NCI-H1092 (cell line): ENCODE measurements at regions not wholly inside any gene's neighbourhood (a gene's known extent, or its start where the extent isn't known, plus 50 kb on each side); places are given as distances from the start of the nearest gene placed in this dataset.

Source experiments
- DNase-seq: peaks from one replicate; lab custom pipeline; 2025; lab: John Stamatoyannopoulos, UW

- DNase-seq, result no peak
These were observed 478.5 kb downstream of the ADGRL2 start for GRCh38 chr1:82279241-82279640.

- no peak for DNase-seq
These were observed 473.1 kb downstream of the ADGRL2 start for GRCh38 chr1:82273816-82274215.

- no peak for DNase-seq
These were observed 468.7 kb downstream of the ADGRL2 start for GRCh38 chr1:82269431-82269830.

DNA sequence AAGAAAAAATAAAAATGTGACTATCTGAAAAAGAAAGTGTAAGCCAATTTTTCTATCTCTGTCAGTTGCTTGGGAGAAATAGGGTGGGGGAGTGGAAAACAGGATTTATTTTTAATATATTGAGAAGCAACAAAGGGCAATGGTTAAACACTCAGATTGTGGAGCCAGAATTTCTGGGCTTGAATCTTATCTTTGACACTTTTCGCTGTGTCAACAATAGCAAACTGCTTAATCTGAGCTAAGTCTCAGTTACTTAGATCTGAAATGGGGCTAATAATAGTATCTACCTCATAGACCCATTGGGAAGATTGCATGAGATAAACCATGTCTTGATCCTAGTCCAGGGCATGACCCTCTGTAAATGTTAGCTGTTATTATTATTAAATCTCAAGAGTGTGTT is 468.1 kb downstream of the ADGRL2 start:
- no peak for DNase-seq

DNA sequence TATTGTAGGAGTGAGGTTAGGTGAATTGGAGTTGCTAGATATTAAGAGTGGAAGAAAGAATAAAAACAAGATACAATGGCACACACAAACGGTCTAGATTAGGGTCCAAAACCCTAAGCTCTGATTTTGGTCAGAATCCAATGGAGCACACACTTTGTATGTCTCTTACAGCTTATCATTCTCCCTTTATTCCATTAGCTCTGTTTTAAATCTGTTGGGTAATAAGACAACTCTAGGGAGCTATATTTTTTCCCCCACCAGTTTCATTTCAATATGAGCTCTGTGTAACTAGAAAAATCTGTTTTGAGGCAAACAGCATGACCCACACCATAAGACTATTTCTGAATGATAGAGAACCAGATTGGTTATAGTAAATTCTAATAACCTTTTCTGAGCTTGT is 465.6 kb downstream of the ADGRL2 start:
- DNase-seq, result no peak

DNA sequence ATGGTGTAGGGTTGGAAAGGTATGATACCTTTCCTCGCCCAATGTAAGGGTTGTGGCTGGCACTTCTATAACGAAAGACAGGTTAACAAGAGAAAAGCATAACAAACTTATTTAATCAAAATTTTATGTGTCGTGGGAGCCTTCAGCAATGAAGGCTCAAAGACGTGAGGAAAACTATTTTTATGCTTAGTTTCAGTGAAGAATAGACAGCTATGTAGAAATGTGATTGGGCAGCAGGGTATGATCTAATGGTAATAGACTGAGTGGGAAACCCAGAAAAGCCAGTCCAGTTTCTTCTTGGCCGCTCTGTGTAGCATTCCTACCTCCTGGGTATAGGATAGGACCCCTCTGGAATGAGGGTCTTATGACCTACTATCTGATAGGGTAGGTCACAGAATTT is 464.7 kb downstream of the ADGRL2 start:
- no peak for DNase-seq

GRCh38 chr1:82264802-82265201 is 464.1 kb downstream of the ADGRL2 start:
- DNase-seq, result no peak

DNA sequence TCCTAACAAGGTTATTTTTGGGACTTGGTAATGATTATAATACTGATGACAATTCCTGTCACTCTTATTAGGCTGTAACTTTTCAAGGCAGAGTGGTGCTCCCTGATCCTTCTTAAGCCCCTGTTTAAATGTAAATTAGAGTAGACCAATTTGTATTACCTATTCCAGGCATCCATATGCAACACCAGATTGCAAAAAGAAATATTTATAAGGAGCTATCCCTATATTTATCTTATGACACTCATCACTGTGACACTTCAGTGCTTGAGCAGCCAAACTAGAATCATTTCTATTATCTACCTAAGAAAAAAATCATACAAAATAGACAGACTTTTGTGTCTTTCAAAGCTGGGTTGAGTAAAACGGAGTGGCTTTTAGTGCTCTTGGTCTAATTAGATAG is 462.7 kb downstream of the ADGRL2 start:
- DNase-seq, result no peak

DNA sequence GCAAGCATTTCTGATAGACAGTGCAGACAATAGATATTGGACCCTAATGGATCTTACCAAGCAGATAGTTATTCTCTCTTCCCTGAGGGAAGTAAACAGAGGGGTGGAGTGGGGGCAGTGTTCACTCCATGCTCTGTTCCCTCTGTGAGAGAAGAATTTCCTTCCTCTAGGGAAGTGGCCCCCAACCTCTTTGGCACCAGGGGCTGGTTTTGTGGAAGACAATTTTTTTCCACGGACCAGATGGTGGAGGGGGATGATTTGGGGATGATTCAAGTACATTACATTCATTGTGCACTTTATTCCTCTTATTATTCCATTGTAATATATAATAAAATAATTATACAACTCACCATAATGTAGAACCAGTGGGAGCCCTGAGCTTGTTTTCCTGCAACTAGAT is 459.9 kb downstream of the ADGRL2 start:
- no peak for DNase-seq

GRCh38 chr1:82260051-82260450 is 459.3 kb downstream of the ADGRL2 start:
- no peak for DNase-seq

DNA sequence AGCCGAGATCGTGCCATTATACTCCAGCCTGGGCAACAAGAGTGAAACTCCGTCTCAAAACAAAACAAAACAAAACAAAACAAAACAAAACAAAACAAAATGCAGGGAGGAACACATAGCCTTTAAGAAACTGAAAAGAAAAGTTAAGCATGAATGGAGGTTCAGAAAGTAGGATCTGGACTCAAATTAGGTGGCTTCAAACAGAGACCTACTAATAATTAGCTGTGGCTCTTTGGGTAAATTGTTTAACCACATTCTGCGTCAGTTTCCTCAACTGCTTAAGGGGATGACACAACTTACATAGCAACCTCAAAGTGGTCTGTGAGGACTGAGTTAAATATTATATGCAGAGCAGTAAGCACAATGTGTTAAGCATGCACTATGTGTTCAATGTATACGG is 458.2 kb downstream of the ADGRL2 start:
- no peak for DNase-seq

GRCh38 chr1:82246050-82246449 is 445.3 kb downstream of the ADGRL2 start:
- no peak for DNase-seq

GRCh38 chr1:82245345-82246014 is 444.7 kb downstream of the ADGRL2 start:
- DNase-seq, result no peak

GRCh38 chr1:82240571-82240970 is 439.8 kb downstream of the ADGRL2 start:
- DNase-seq, result no peak

- DNase-seq, result no peak
These were observed 429.9 kb downstream of the ADGRL2 start for GRCh38 chr1:82230667-82231066.

DNA sequence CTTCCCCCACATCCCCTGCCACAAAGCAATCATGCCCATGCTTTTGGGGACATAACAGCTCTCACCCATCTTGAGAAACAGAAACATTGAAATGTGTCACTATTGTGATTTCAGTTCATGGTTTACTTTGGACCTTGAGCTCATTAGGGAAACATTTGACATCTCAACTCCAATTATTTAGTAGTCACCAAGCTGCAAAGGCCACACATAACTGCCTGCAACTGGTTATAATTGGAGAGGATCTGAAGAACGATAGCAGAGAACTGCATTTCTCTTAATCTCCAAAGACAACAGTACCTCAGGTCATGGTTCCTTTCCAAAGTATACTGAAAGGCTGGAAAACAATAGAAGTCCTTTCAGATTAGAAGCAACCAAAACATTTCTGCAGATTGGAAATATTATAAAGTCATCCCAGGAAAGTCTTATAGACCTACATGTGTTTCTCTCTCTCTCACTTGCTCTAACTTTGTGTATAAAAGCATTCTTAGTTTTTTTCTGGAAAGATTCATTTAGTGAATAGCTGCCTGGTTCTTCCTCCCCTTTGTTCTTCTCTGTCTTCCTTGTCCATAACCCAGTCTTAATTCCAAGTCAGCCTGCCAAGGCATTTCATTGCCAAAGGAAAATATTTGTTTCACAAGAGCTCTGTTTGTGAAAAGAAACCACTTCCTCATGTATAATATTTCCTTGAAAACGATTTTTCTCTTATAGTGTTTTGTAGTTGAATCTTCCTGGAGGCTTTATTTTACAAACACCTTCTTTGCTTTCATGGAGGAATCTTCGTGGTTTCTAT is 426.8 kb downstream of the ADGRL2 start:
- DNase-seq, result no peak

- no peak for DNase-seq
These were observed 425.4 kb downstream of the ADGRL2 start for GRCh38 chr1:82226186-82226505.

- no peak for DNase-seq
These were observed 424.9 kb downstream of the ADGRL2 start for GRCh38 chr1:82225421-82226185.

DNA sequence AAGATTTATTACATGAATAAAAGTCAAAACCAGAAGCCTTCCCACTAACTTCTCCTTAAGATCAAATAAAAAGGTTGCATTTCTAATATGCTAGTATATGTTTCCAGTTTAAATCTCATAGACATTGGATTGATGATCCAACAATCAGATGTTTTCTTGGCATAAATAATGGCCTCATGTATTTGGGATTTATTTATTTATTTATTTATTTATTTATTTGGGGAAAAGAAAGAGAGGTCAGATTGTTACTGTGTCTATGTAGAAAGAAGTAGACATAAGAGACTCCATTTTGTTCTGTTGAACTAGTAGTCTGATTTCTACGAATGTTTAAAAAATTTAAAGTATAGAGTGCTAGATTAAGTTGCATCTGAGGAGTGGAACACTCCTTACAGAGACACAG is 422.4 kb downstream of the ADGRL2 start:
- no peak for DNase-seq

DNA sequence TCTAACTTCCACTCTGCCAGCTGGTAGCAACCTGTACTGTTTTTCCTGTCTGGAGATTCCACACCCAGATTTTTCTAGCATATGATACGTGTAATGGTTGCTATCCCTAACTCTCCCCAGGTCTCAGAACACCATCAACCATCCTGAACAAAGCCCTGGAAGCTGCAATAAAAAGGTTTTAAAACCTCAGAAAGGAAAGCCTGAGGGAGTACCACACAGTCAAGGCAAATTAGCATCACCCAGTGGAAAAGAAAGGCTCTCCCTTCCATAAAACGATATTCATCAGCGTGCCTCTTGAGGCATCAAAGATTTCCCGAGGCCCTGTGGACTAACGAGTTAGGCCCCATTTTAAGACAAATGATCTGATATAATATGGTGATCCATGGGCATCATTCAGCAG is 421.0 kb downstream of the ADGRL2 start:
- no peak for DNase-seq

DNA sequence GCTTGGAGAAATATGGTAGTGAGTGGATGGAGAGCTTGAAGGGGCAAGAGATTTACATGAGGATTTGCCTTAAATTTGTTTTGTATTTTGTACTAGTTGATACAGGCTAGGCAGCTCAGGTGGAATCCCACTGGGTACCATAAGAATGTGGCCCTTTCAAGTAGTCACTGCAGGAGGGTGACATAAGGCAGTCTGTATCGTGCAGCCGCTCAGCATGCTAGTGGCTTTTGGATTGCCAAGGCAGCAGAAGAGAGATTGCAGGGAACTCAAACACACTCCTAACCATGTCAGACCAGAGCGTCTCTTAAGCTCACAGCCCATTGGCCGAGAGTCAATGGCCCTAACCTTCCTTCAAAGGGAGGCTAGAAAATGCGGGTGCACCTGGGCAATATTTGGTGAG is 420.0 kb downstream of the ADGRL2 start:
- DNase-seq, result no peak

- DNase-seq, result no peak
These were observed 419.1 kb downstream of the ADGRL2 start for GRCh38 chr1:82219841-82220240.

DNA sequence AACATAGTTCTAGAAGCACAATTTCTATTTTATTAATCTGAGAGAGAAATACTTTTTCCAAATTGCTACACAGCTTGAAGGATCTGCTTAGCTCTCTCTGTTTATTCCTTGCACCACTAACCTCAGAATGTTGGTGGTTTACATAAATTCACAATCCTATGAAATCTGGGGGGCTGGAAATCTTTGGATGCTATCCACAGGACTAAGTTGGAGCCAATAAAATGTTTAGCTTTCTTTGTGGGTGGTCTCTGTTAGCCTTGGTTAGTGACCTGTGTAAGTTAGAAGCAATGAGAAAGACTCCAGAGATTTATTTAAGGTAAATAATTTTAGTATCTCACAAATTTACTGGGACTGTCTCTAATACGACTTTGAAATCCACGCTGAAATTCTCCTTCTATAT is 418.1 kb downstream of the ADGRL2 start:
- DNase-seq, result no peak
